DND-41 (cell line): ENCODE measurements at regions not wholly inside any gene's neighbourhood (a gene's known extent, or its start where the extent isn't known, plus 50 kb on each side); places are given as distances from the start of the nearest gene placed in this dataset.

ENCODE experiments used
- EZH2 ChIP-seq: IDR thresholded peaks from 3 replicates; pipeline ENCODE4 v1.6.1; 2012; ENCODE audit warnings: borderline replicate concordance, low read depth, mild to moderate bottlenecking, moderate library complexity, low read length, inconsistent platforms; ENCODE audit not compliant: severe bottlenecking
- TF ChIP-seq, protein P1 (sequence below): IDR thresholded peaks from 2 replicates; pipeline ENCODE4 v1.5.1; 2012; ENCODE audit warnings: borderline replicate concordance, low read length, moderate library complexity, mild to moderate bottlenecking; ENCODE audit not compliant: poor library complexity, severe bottlenecking; ENCODE audit errors: extremely low read depth

DNA sequence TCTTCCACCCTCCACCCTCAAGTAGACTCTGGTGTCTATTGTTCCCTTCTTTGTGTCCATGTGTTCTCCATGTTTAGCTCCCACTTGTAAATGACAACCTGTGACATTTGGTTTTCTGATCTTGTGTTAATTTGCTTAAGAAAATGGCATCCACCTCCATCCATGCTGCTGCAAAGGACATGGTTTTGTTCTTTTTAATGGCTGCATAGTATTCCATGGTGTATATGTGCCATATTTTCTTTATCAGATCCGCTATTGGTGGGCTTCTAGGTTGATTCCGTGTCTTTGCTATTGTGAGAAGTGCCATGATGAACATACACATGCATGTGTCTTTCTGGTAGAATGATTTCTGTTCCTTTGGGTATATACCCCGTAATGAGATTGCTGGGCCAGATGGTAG, 163.4 kb upstream of the ITGA1 start:
- TF ChIP-seq, protein P1, sequence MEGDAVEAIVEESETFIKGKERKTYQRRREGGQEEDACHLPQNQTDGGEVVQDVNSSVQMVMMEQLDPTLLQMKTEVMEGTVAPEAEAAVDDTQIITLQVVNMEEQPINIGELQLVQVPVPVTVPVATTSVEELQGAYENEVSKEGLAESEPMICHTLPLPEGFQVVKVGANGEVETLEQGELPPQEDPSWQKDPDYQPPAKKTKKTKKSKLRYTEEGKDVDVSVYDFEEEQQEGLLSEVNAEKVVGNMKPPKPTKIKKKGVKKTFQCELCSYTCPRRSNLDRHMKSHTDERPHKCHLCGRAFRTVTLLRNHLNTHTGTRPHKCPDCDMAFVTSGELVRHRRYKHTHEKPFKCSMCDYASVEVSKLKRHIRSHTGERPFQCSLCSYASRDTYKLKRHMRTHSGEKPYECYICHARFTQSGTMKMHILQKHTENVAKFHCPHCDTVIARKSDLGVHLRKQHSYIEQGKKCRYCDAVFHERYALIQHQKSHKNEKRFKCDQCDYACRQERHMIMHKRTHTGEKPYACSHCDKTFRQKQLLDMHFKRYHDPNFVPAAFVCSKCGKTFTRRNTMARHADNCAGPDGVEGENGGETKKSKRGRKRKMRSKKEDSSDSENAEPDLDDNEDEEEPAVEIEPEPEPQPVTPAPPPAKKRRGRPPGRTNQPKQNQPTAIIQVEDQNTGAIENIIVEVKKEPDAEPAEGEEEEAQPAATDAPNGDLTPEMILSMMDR = no peak
- no peak for TF ChIP-seq EZH2
